ENCODE measurements at regions not wholly inside any gene's neighbourhood (a gene's known extent, or its start where the extent isn't known, plus 50 kb on each side); places are given as distances from the start of the nearest gene placed in this dataset.

DNA sequence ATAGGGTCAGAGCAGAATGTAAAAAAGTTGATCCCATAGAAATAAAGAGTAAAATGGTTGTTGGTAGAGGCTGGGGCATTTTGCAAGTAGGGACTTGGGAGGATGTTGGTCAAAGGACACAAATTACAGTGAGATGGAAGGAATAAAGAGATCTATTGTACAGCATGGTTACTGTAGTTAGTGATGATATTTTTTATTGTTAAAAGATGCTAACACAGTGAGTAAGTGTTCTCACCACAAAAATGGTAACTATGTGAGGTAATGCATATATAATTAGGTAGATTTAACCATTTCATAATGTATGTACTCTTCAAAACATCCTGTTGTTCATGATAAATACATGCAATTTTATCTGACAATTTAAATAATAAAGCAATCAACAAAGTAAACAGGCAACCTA is 280.7 kb upstream of the MAGI2 start:
- intact Hi-C loops (cut with micrococcal nuclease): no loop called here
- Mint-ChIP-seq H3K36me3 (ENCODE audit: low read depth) (no peaks in the 10 kb centered on the region), H3K27ac (no peak overlapping the region), H3K4me3 (no peak overlapping the region), H3K4me1 (ENCODE audit: low read depth) (no peaks in the 10 kb centered on the region), H3K9me3 (peaks cover 38% of the 10 kb centered on the region), H3K27me3 (no peaks in the 10 kb centered on the region)
- TF ChIP-seq, protein P1, sequence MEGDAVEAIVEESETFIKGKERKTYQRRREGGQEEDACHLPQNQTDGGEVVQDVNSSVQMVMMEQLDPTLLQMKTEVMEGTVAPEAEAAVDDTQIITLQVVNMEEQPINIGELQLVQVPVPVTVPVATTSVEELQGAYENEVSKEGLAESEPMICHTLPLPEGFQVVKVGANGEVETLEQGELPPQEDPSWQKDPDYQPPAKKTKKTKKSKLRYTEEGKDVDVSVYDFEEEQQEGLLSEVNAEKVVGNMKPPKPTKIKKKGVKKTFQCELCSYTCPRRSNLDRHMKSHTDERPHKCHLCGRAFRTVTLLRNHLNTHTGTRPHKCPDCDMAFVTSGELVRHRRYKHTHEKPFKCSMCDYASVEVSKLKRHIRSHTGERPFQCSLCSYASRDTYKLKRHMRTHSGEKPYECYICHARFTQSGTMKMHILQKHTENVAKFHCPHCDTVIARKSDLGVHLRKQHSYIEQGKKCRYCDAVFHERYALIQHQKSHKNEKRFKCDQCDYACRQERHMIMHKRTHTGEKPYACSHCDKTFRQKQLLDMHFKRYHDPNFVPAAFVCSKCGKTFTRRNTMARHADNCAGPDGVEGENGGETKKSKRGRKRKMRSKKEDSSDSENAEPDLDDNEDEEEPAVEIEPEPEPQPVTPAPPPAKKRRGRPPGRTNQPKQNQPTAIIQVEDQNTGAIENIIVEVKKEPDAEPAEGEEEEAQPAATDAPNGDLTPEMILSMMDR (IDR thresholded peaks at IDR 0.05): no peak
- CTCF ChIA-PET: no interaction called here
- DNase-seq (no peak), ATAC-seq (no peak)
- POLR2A ChIA-PET: no interaction called here

- POLR2A ChIA-PET: no interaction called here
- Mint-ChIP-seq H3K4me1 (ENCODE audit: low read depth) (no peaks in the 10 kb centered on the region), H3K27me3 (no peaks in the 10 kb centered on the region), H3K4me3 (no peak overlapping the region), H3K9me3 (peaks cover 38% of the 10 kb centered on the region), H3K27ac (no peak overlapping the region), H3K36me3 (ENCODE audit: low read depth) (no peaks in the 10 kb centered on the region)
- TF ChIP-seq, protein P1 (IDR thresholded peaks at IDR 0.05): no peak
- intact Hi-C loops (cut with micrococcal nuclease): no loop called here
- ATAC-seq (no peak), DNase-seq (no peak)
- CTCF ChIA-PET: no interaction called here
These were observed 279.1 kb upstream of the MAGI2 start for GRCh38 chr7:79732535-79732934.

DNA sequence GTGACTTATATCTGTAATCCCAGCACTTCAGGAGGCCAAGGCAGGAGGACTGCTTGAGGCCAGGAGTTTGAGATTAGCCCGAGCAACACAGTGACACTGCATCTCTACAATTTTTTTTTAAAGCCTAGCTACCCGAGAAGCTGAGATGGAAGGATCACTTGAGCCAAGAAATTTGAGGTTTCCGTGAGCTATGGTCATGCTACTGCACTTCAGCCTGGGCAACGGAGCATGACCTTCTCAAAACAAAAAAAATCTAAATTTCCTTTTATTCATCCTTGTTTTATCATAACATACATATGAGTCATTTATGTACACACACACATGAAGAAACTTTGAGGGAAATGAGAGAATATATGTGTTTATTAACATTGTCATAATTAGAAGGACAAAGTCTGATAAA is 277.5 kb upstream of the MAGI2 start:
- Mint-ChIP-seq H3K4me1 (ENCODE audit: low read depth) (no peaks in the 10 kb centered on the region), H3K4me3 (no peak overlapping the region), H3K27me3 (no peaks in the 10 kb centered on the region), H3K9me3 (peaks cover 38% of the 10 kb centered on the region), H3K27ac (no peak overlapping the region), H3K36me3 (ENCODE audit: low read depth) (no peaks in the 10 kb centered on the region)
- DNase-seq (no peak), ATAC-seq (no peak)
- ChIA-PET POLR2A (no interaction called here), CTCF (no interaction called here)
- intact Hi-C loops (cut with micrococcal nuclease): no loop called here
- TF ChIP-seq, protein P1 (IDR thresholded peaks at IDR 0.05): no peak

GRCh38 chr7:79723833-79724618 is 270.6 kb upstream of the MAGI2 start:
- DNase-seq: no peak
- Mint-ChIP-seq H3K9me3 (no peaks in the 10 kb centered on the region), H3K27ac (no peak overlapping the region), H3K4me3 (no peak overlapping the region), H3K27me3 (no peaks in the 10 kb centered on the region), H3K4me1 (ENCODE audit: low read depth) (no peaks in the 10 kb centered on the region), H3K36me3 (ENCODE audit: low read depth) (no peaks in the 10 kb centered on the region)
- ATAC-seq: no peak
- ChIA-PET POLR2A (no interaction called here), CTCF (no interaction called here)
- TF ChIP-seq, protein P1 (IDR thresholded peaks at IDR 0.05): no peak
- intact Hi-C loops (cut with micrococcal nuclease): no loop called here

DNA sequence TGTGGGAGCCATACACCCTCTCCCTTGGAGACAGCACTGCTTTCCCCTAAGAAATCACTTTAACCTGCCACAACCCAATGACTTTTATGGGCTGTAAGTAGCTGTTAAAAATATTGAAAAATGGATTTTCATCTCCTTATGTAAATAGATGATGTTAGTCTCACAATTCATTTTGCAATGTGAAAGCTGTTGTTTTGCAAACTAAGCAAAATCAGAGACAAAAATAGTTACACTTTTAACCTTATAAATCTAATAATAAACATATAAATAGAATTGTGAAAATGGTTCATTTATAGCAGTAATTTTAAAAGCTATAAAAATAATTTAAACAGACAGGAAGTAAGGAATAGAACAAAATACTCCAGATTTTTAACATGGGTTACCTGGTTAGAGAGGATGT is 268.8 kb upstream of the MAGI2 start:
- H3K4me1 Mint-ChIP-seq (ENCODE audit: low read depth): no peaks in the 10 kb centered on the region
- H3K27me3 Mint-ChIP-seq: no peaks in the 10 kb centered on the region
- intact Hi-C loops (cut with micrococcal nuclease): no loop called here
- H3K9me3 Mint-ChIP-seq: no peaks in the 10 kb centered on the region
- no peak for DNase-seq
- TF ChIP-seq, protein P1 (IDR thresholded peaks at IDR 0.05): no peak
- ChIA-PET CTCF (no interaction called here), POLR2A (no interaction called here)
- no peaks in the 10 kb centered on the region for H3K36me3 Mint-ChIP-seq (ENCODE audit: low read depth)
- H3K27ac Mint-ChIP-seq: no peak overlapping the region
- no peak for ATAC-seq
- no peak overlapping the region for H3K4me3 Mint-ChIP-seq
